H1 (cell line): ENCODE measurements at regions not wholly inside any gene's neighbourhood (a gene's known extent, or its start where the extent isn't known, plus 50 kb on each side); places are given as distances from the start of the nearest gene placed in this dataset.

Experiments used
- CTCF ChIA-PET: fragments of 300-600 bp; sonication (Branson Sonifier 250); formaldehyde crosslinking; loops from one replicate; lab custom pipeline; 2021; ENCODE audit not compliant: partially characterized antibody; lab: Charles Lee
- POLR2A ChIA-PET: fragments of 300-600 bp; sonication (Branson Sonifier 250); formaldehyde crosslinking; loops from one replicate; lab custom pipeline; 2021; ENCODE audit warnings: inconsistent platforms; ENCODE audit not compliant: partially characterized antibody; lab: Charles Lee
- DNase-seq, 2 experiments: peaks; one replicate each; pipeline versions ENCODE4 v3.0.0 to v3.0.0-alpha.2; 2010 to 2022; ENCODE audit warnings: low spot score in 2 of 2, low read depth in 1 of 2, mixed read lengths in 1 of 2
- FAIRE-seq: peaks from 2 replicates; lab custom pipeline; 2011; peaks lifted over from hg19 to GRCh38; lab: Jason Lieb, UNC
- H2AFZ ChIP-seq: 2 replicates; pipeline ENCODE4 v1.8.1; 2012; ENCODE audit warnings: low read length, inconsistent platforms
- H2AK5ac ChIP-seq: 2 replicates; pipeline ENCODE4 v1.6.1; 2013; ENCODE audit warnings: low read depth, low read length
- H2BK120ac ChIP-seq: replicated peaks from 2 replicates; pipeline ENCODE3; 2013; ENCODE audit warnings: low read depth, low read length, inconsistent platforms
- H2BK12ac ChIP-seq: 2 replicates; pipeline ENCODE4 v1.6.1; 2013; ENCODE audit warnings: low read depth, low read length
- H2BK15ac ChIP-seq: 2 replicates; pipeline ENCODE4 v1.6.1; 2013; ENCODE audit warnings: low read length
- H2BK20ac ChIP-seq: 2 replicates; pipeline ENCODE4 v1.6.1; 2013; ENCODE audit warnings: low read length
- H2BK5ac ChIP-seq: 2 replicates; pipeline ENCODE4 v1.6.1; 2013; ENCODE audit warnings: low read depth, low read length
- H3K14ac ChIP-seq: 2 replicates; pipeline ENCODE4 v1.6.1; 2013; ENCODE audit warnings: inconsistent platforms; ENCODE audit not compliant: insufficient read length
- H3K18ac ChIP-seq: 2 replicates; pipeline ENCODE4 v1.6.1; 2013; ENCODE audit warnings: low read length; ENCODE audit errors: extremely low read depth
- H3K23ac ChIP-seq: 2 replicates; pipeline ENCODE4 v1.6.1; 2013; ENCODE audit warnings: inconsistent platforms; ENCODE audit not compliant: insufficient read length
- H3K23me2 ChIP-seq: 2 replicates; pipeline ENCODE4 v1.6.1; 2013; ENCODE audit warnings: low read depth, low read length
- H3K27ac ChIP-seq: 2 replicates; pipeline ENCODE4 v1.6.1; 2011; ENCODE audit warnings: low read depth, low read length, inconsistent platforms
- H3K27me3 ChIP-seq, 4 experiments: replicated peaks in 1 of 4; 1 replicate in 1 of 4; 2 replicates in 3 of 4; pipeline versions ENCODE4 v1.6.1 to v1.8.1; 2011 to 2013; ENCODE audit warnings: low read length in 3 of 4, mild to moderate bottlenecking in 3 of 4, inconsistent platforms in 2 of 4, mixed read lengths in 2 of 4, moderate library complexity in 1 of 4; ENCODE audit not compliant: control insufficient read depth in 3 of 4, insufficient read depth in 3 of 4; ENCODE audit errors: extremely low read depth in 1 of 4
- H3K36me3 ChIP-seq, 4 experiments: 2 replicates each; pipeline versions ENCODE4 v1.6.1 to v1.8.1; 2011 to 2013; ENCODE audit warnings: mild to moderate bottlenecking in 4 of 4, low read length in 3 of 4, moderate library complexity in 2 of 4, control low read depth in 1 of 4, inconsistent platforms in 1 of 4; ENCODE audit not compliant: insufficient read depth in 4 of 4, control insufficient read depth in 2 of 4
- H3K4ac ChIP-seq: replicated peaks from 2 replicates; pipeline ENCODE3; 2013; ENCODE audit warnings: low read length, low read depth, mixed read lengths, inconsistent platforms; ENCODE audit not compliant: insufficient read length
- H3K4me1 ChIP-seq, 4 experiments: replicated peaks in 1 of 4; 1 replicate in 1 of 4; 2 replicates in 3 of 4; pipeline versions ENCODE4 v1.6.1 to v1.8.1; 2011 to 2013; ENCODE audit warnings: low read length in 3 of 4, inconsistent platforms in 2 of 4, mixed read lengths in 1 of 4; ENCODE audit not compliant: insufficient read depth in 4 of 4, control insufficient read depth in 3 of 4
- H3K4me2 ChIP-seq, 2 experiments: 2 replicates each; pipeline versions ENCODE4 v1.6.1 to v1.8.1; 2011 to 2013; ENCODE audit warnings: low read depth in 2 of 2, low read length in 2 of 2, control low read depth in 1 of 2, inconsistent platforms in 1 of 2, mild to moderate bottlenecking in 1 of 2; ENCODE audit not compliant: insufficient read depth in 1 of 2
- H3K4me3 ChIP-seq, 4 experiments: fragments of 200-600, 300-600 bp in 1 of 4; sonication (generic), shearing (Covaris generic), sonication (Bioruptor Twin) in 1 of 4; 2 replicates each; pipeline versions ENCODE4 v1.5.1 to v1.8.1; 2011 to 2016; ENCODE audit warnings: low read length in 4 of 4, low read depth in 3 of 4, control low read depth in 2 of 4, inconsistent platforms in 2 of 4, mild to moderate bottlenecking in 2 of 4, mixed read lengths in 1 of 4, moderate library complexity in 1 of 4; ENCODE audit not compliant: insufficient read depth in 2 of 4; ENCODE audit errors: extremely low read depth in 1 of 4
- H3K56ac ChIP-seq: replicated peaks from 2 replicates; pipeline ENCODE3; 2013; ENCODE audit warnings: low read depth, mild to moderate bottlenecking, mixed read lengths, low read length, inconsistent platforms; ENCODE audit not compliant: insufficient read length
- H3K79me1 ChIP-seq: 2 replicates; pipeline ENCODE4 v1.6.1; 2013; ENCODE audit warnings: low read depth, low read length, control low read depth
- H3K79me2 ChIP-seq, 2 experiments: 2 replicates each; pipeline versions ENCODE4 v1.6.1 to v1.8.1; 2012 to 2013; ENCODE audit warnings: low read length in 2 of 2, mild to moderate bottlenecking in 2 of 2, inconsistent platforms in 1 of 2; ENCODE audit not compliant: insufficient read depth in 2 of 2, control insufficient read depth in 1 of 2
- H3K9ac ChIP-seq, 4 experiments: replicated peaks in 1 of 4; 1 replicate in 1 of 4; 2 replicates in 3 of 4; pipeline versions ENCODE4 v1.6.1 to v1.8.1; 2011 to 2013; ENCODE audit warnings: low read depth in 3 of 4, low read length in 3 of 4, control low read depth in 2 of 4, mild to moderate bottlenecking in 2 of 4, moderate library complexity in 2 of 4, inconsistent platforms in 1 of 4; ENCODE audit errors: extremely low read depth in 1 of 4
- H3K9me3 ChIP-seq, 2 experiments: 2 replicates each; pipeline versions ENCODE4 v1.6.1 to v1.8.1; 2012 to 2013; ENCODE audit warnings: mild to moderate bottlenecking in 2 of 2, moderate library complexity in 2 of 2, control low read depth in 1 of 2, inconsistent platforms in 1 of 2, low read depth in 1 of 2, low read length in 1 of 2, mixed read lengths in 1 of 2; ENCODE audit not compliant: insufficient read depth in 2 of 2
- H4K20me1 ChIP-seq, 2 experiments: replicated peaks in 1 of 2; 2 replicates each; pipeline versions ENCODE3 to v1.8.1; 2011 to 2013; ENCODE audit warnings: inconsistent platforms in 2 of 2, low read length in 2 of 2, mild to moderate bottlenecking in 1 of 2; ENCODE audit not compliant: insufficient read depth in 2 of 2, control insufficient read depth in 1 of 2
- H4K5ac ChIP-seq: 2 replicates; pipeline ENCODE4 v1.6.1; 2013; ENCODE audit warnings: low read length, low read depth, mixed read lengths, inconsistent platforms; ENCODE audit not compliant: insufficient read length
- H4K8ac ChIP-seq: 2 replicates; pipeline ENCODE4 v1.8.0; 2013; ENCODE audit warnings: mild to moderate bottlenecking, moderate library complexity, low read length, inconsistent platforms; ENCODE audit not compliant: insufficient read depth; ENCODE audit errors: extremely low read depth
- H4K91ac ChIP-seq: replicated peaks from 2 replicates; pipeline ENCODE3; 2013; ENCODE audit warnings: low read length, mixed read lengths, inconsistent platforms; ENCODE audit not compliant: insufficient read length
- CBX8 ChIP-seq: fragments of 300-800, 300-1000 bp; sonication (generic); IDR thresholded peaks from 2 replicates; pipeline ENCODE4 v1.7.1; 2016; ENCODE audit warnings: low read depth, low read length, borderline replicate concordance
- SP1 ChIP-seq: IDR thresholded peaks from 2 replicates; pipeline ENCODE4 v1.6.1; 2011; ENCODE audit warnings: low read depth, low read length
- WGBS, 2 experiments: shearing (Covaris generic) in 1 of 2; methylation state at CpG; one replicate each; pipeline versions ENCODE4 v1.1.6 to v1.1.7; 2013 to 2015; ENCODE audit warnings: low lambda C conversion rate in 2 of 2, mixed read lengths in 2 of 2, inconsistent platforms in 1 of 2, low coverage in 1 of 2, missing lambda C conversion rate in 1 of 2; ENCODE audit not compliant: insufficient replicate concordance in 2 of 2, insufficient coverage in 1 of 2, insufficient read length in 1 of 2; ENCODE audit errors: extremely low coverage in 1 of 2, missing lambda C conversion rate in 1 of 2; 5-methylcytosine and 5-hydroxymethylcytosine counted together

GRCh38 chr21:26226724-26227123 lies 56.2 kb upstream of the APP start:
- no peak overlapping the region for H2AFZ ChIP-seq
- no peaks in the 10 kb centered on the region; a peak in 1 of 8 replicates for H3K36me3 ChIP-seq
- no peak overlapping the region for H3K27ac ChIP-seq
- H4K5ac ChIP-seq, result no peak overlapping the region
- H3K4me2 ChIP-seq, result no peak overlapping the region
- H3K14ac ChIP-seq, result no peak overlapping the region
- no peak overlapping the region for H3K18ac ChIP-seq
- no peak overlapping the region for H2BK120ac ChIP-seq
- H3K56ac ChIP-seq, result peak overlapping the region; percentile 54
- TF ChIP-seq SP1, result no peak
- no peak for TF ChIP-seq CBX8
- no peak overlapping the region for H3K4me3 ChIP-seq
- FAIRE-seq (no peak), DNase-seq (no peak)
- no peaks in the 10 kb centered on the region for H3K79me2 ChIP-seq
- no peak overlapping the region for H2AK5ac ChIP-seq
- ChIA-PET POLR2A (no interaction called here), CTCF (no interaction called here)
- no peaks in the 10 kb centered on the region for H4K20me1 ChIP-seq
- no peak overlapping the region for H3K23ac ChIP-seq
- H3K9me3 ChIP-seq, result no peaks in the 10 kb centered on the region
- WGBS, 2 experiments, result 100% methylated on average over 1 of the region's 1 CpG; no CpG with 5 or more reads in 1 of the 2 experiments
- H4K91ac ChIP-seq, result no peak overlapping the region
- no peaks in the 10 kb centered on the region; a peak in 1 of 7 replicates for H3K4me1 ChIP-seq
- no peaks in the 10 kb centered on the region for H3K27me3 ChIP-seq
- no peak overlapping the region for H2BK15ac ChIP-seq
- H2BK5ac ChIP-seq, result peak overlapping the region; percentile 80; the same call in 1 of the 2 replicates
- H2BK12ac ChIP-seq, result 0 out of 2 replicates have a peak overlapping the region, but pooled peaks have one; percentile 60
- no peak overlapping the region for H3K9ac ChIP-seq
- H3K4ac ChIP-seq, result no peak overlapping the region
- H3K23me2 ChIP-seq, result no peaks in the 10 kb centered on the region
- peak overlapping the region; percentile 9; the same call in 1 of the 2 replicates for H2BK20ac ChIP-seq
- H4K8ac ChIP-seq, result no peak overlapping the region
- H3K79me1 ChIP-seq, result no peaks in the 10 kb centered on the region
